GM23338 (cell line): ENCODE measurements at regions not wholly inside any gene's neighbourhood (a gene's known extent, or its start where the extent isn't known, plus 50 kb on each side); places are given as distances from the start of the nearest gene placed in this dataset.

Source experiments
- ATAC-seq: fragments of 200-7000 bp; cut with Tn5 transposase; 3 replicates; pipeline ENCODE4 v1.9.1; 2020
- DNase-seq: peaks from one replicate; pipeline ENCODE4 v3.0.0-alpha.2; 2015; ENCODE audit warnings: low spot score
- H2AFZ ChIP-seq: fragments of 200-600 bp; sonication (generic); 2 replicates; pipeline ENCODE4 v1.8.0; 2016; ENCODE audit warnings: antibody characterized with exemption, mild to moderate bottlenecking, moderate library complexity
- H3F3A ChIP-seq: fragments of 200-600 bp; sonication (generic); replicated peaks from 2 replicates; pipeline ENCODE4 v1.8.0; 2017; ENCODE audit warnings: antibody characterized with exemption, mixed run types, low read depth
- H3K27ac ChIP-seq: fragments of 200-600 bp; sonication (generic); 2 replicates; pipeline ENCODE4 v1.6.1; 2016; ENCODE audit warnings: low read depth
- H3K27me3 ChIP-seq: fragments of 200-600 bp; sonication (generic); 2 replicates; pipeline ENCODE4 v1.8.0; 2016; ENCODE audit warnings: mild to moderate bottlenecking, mixed run types, moderate library complexity; ENCODE audit not compliant: insufficient read depth
- H3K36me3 ChIP-seq: fragments of 200-600 bp; sonication (generic); 2 replicates; pipeline ENCODE4 v1.8.0; 2016; ENCODE audit warnings: mild to moderate bottlenecking; ENCODE audit not compliant: insufficient read depth
- H3K4me1 ChIP-seq: fragments of 200-600 bp; sonication (generic); 2 replicates; pipeline ENCODE4 v1.8.0; 2016; ENCODE audit warnings: mild to moderate bottlenecking, moderate library complexity; ENCODE audit not compliant: insufficient read depth
- H3K4me2 ChIP-seq: fragments of 200-600 bp; sonication (generic); 2 replicates; pipeline ENCODE4 v1.7.1; 2017; ENCODE audit warnings: mixed run types
- H3K4me3 ChIP-seq: fragments of 200-600 bp; sonication (generic); 2 replicates; pipeline ENCODE4 v1.6.1; 2016; ENCODE audit warnings: mixed run types
- H3K79me2 ChIP-seq: fragments of 200-600 bp; sonication (generic); replicated peaks from 2 replicates; pipeline ENCODE4 v1.8.0; 2017; ENCODE audit warnings: mild to moderate bottlenecking; ENCODE audit not compliant: insufficient read depth
- H3K9me2 ChIP-seq: fragments of 200-600 bp; sonication (generic); 2 replicates; pipeline ENCODE4 v1.8.0; 2017; ENCODE audit not compliant: insufficient read depth
- H4K20me1 ChIP-seq: fragments of 200-600 bp; sonication (generic); replicated peaks from 2 replicates; pipeline ENCODE4 v1.8.0; 2017; ENCODE audit warnings: mild to moderate bottlenecking; ENCODE audit not compliant: insufficient read depth
- H3K27ac Mint-ChIP-seq: 2 replicates; pipeline ENCODE4 v1.8.0; 2020; ENCODE audit warnings: inconsistent platforms, mild to moderate bottlenecking, moderate library complexity, mixed read lengths
- H3K27me3 Mint-ChIP-seq: 3 replicates; pipeline ENCODE4 v1.8.0; 2022; ENCODE audit warnings: low read depth, mild to moderate bottlenecking, moderate library complexity, mixed read lengths, inconsistent platforms; ENCODE audit not compliant: insufficient read depth, poor library complexity
- H3K36me3 Mint-ChIP-seq: 3 replicates; pipeline ENCODE4 v1.8.0; 2021; ENCODE audit warnings: low read depth, mild to moderate bottlenecking, inconsistent platforms, moderate library complexity, mixed read lengths
- H3K4me1 Mint-ChIP-seq: 3 replicates; pipeline ENCODE4 v1.8.0; 2020; ENCODE audit warnings: mild to moderate bottlenecking, inconsistent platforms, mixed read lengths
- H3K4me3 Mint-ChIP-seq: 3 replicates; pipeline ENCODE4 v1.8.0; 2021; ENCODE audit warnings: moderate library complexity, mild to moderate bottlenecking, inconsistent platforms, mixed read lengths
- H3K9me3 Mint-ChIP-seq: 3 replicates; pipeline ENCODE4 v1.8.0; 2020; ENCODE audit warnings: moderate library complexity, mild to moderate bottlenecking, inconsistent platforms, mixed read lengths
- CREB1 ChIP-seq: fragments of 250-450 bp; sonication (Bioruptor Pico); IDR thresholded peaks from 2 replicates; pipeline ENCODE4 v1.5.0; 2020; ENCODE audit warnings: low read depth, mild to moderate bottlenecking, moderate library complexity
- CTCF ChIP-seq, 2 experiments: fragments of 200-600 bp in 1 of 2; sonication (generic) in 1 of 2; conservative IDR thresholded peaks; 2 replicates each; pipeline versions ENCODE4 v1.5.1 to v1.6.1; 2016 to 2017; ENCODE audit warnings: antibody characterized with exemption in 2 of 2, low read depth in 2 of 2, mild to moderate bottlenecking in 2 of 2, moderate library complexity in 1 of 2
- EZH2 ChIP-seq: fragments of 200-600 bp; sonication (generic); IDR thresholded peaks from one replicate; pipeline ENCODE4 v1.8.0; 2017; ENCODE audit warnings: antibody characterized with exemption, mild to moderate bottlenecking, low read depth; ENCODE audit not compliant: unreplicated experiment
- EZH2phosphoT487 ChIP-seq: fragments of 200-600 bp; sonication (generic); IDR thresholded peaks from one replicate; pipeline ENCODE4 v1.8.1; 2018; ENCODE audit warnings: antibody characterized with exemption; ENCODE audit not compliant: unreplicated experiment
- JUNB ChIP-seq: IDR thresholded peaks from one replicate; pipeline ENCODE4 v1.6.1; 2016; ENCODE audit warnings: antibody characterized with exemption; ENCODE audit not compliant: unreplicated experiment
- NANOG ChIP-seq: IDR thresholded peaks from 2 replicates; pipeline ENCODE4 v1.6.1; 2016; ENCODE audit warnings: antibody characterized with exemption, borderline replicate concordance
- POLR2AphosphoS5 ChIP-seq: IDR thresholded peaks from 2 replicates; pipeline ENCODE4 v1.6.1; 2016; ENCODE audit warnings: antibody characterized with exemption, low read depth
- STAT1 ChIP-seq: IDR thresholded peaks from one replicate; pipeline ENCODE4 v1.6.1; 2016; ENCODE audit warnings: antibody characterized with exemption; ENCODE audit not compliant: unreplicated experiment
- ZNF114 ChIP-seq: fragments of 250-450 bp; sonication (Bioruptor Pico); IDR thresholded peaks from 2 replicates; pipeline ENCODE4 v1.5.0; 2020; ENCODE audit warnings: mild to moderate bottlenecking, moderate library complexity
- ZNF331 ChIP-seq: fragments of 250-450 bp; sonication (Bioruptor Pico); IDR thresholded peaks from 2 replicates; pipeline ENCODE4 v1.5.0; 2020; ENCODE audit warnings: low read depth, mild to moderate bottlenecking, moderate library complexity
- TF ChIP-seq, protein P1 (sequence below): IDR thresholded peaks from 2 replicates; pipeline ENCODE4 v1.6.1; 2016; ENCODE audit warnings: antibody characterized with exemption
- TF ChIP-seq, protein P2 (sequence below): IDR thresholded peaks from one replicate; pipeline ENCODE4 v1.6.1; 2018; ENCODE audit warnings: antibody characterized with exemption; ENCODE audit not compliant: unreplicated experiment

- TF ChIP-seq, protein P1, sequence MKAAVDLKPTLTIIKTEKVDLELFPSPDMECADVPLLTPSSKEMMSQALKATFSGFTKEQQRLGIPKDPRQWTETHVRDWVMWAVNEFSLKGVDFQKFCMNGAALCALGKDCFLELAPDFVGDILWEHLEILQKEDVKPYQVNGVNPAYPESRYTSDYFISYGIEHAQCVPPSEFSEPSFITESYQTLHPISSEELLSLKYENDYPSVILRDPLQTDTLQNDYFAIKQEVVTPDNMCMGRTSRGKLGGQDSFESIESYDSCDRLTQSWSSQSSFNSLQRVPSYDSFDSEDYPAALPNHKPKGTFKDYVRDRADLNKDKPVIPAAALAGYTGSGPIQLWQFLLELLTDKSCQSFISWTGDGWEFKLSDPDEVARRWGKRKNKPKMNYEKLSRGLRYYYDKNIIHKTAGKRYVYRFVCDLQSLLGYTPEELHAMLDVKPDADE = no peak
- TF ChIP-seq CREB1 (CRISPR knock-in tag) = no peak
- no peak for TF ChIP-seq EZH2phosphoT487
These were observed 229.5 kb downstream of the MSX2 start (continued) for GRCh38 chr5:174953871-174954270.

- Histone ChIP-seq H3K79me2 (no peaks in the 10 kb centered on the region), H3K4me3 (no peak overlapping the region), H2AFZ (no peak overlapping the region), H3K27me3 (no peaks in the 10 kb centered on the region), H3K4me1 (no peaks in the 10 kb centered on the region), H3K9me2 (no peaks in the 10 kb centered on the region), H3K4me2 (no peak overlapping the region), H3F3A (no peaks in the 10 kb centered on the region), H3K27ac (no peak overlapping the region), H4K20me1 (no peaks in the 10 kb centered on the region), H3K36me3 (no peaks in the 10 kb centered on the region)
- peak; percentile 84 to 97 for TF ChIP-seq CTCF (conservative IDR thresholded peaks at IDR 0.05; ENCODE audit: low read depth in 2 of 2)
- TF ChIP-seq, protein P2, sequence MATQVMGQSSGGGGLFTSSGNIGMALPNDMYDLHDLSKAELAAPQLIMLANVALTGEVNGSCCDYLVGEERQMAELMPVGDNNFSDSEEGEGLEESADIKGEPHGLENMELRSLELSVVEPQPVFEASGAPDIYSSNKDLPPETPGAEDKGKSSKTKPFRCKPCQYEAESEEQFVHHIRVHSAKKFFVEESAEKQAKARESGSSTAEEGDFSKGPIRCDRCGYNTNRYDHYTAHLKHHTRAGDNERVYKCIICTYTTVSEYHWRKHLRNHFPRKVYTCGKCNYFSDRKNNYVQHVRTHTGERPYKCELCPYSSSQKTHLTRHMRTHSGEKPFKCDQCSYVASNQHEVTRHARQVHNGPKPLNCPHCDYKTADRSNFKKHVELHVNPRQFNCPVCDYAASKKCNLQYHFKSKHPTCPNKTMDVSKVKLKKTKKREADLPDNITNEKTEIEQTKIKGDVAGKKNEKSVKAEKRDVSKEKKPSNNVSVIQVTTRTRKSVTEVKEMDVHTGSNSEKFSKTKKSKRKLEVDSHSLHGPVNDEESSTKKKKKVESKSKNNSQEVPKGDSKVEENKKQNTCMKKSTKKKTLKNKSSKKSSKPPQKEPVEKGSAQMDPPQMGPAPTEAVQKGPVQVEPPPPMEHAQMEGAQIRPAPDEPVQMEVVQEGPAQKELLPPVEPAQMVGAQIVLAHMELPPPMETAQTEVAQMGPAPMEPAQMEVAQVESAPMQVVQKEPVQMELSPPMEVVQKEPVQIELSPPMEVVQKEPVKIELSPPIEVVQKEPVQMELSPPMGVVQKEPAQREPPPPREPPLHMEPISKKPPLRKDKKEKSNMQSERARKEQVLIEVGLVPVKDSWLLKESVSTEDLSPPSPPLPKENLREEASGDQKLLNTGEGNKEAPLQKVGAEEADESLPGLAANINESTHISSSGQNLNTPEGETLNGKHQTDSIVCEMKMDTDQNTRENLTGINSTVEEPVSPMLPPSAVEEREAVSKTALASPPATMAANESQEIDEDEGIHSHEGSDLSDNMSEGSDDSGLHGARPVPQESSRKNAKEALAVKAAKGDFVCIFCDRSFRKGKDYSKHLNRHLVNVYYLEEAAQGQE = no peak
- Mint-ChIP-seq H3K27ac (no peak overlapping the region), H3K4me1 (no peaks in the 10 kb centered on the region), H3K4me3 (no peak overlapping the region), H3K9me3 (no peaks in the 10 kb centered on the region), H3K27me3 (no peaks in the 10 kb centered on the region), H3K36me3 (no peaks in the 10 kb centered on the region)
- DNase-seq (peak; percentile 90), ATAC-seq (peak; percentile 99)
These were observed 226.9 kb downstream of the MSX2 start for GRCh38 chr5:174951151-174951780.

- Histone ChIP-seq H3K27ac (no peak overlapping the region), H4K20me1 (no peaks in the 10 kb centered on the region), H3K27me3 (no peaks in the 10 kb centered on the region), H3K79me2 (no peaks in the 10 kb centered on the region), H3F3A (no peaks in the 10 kb centered on the region), H2AFZ (no peak overlapping the region), H3K4me1 (no peaks in the 10 kb centered on the region), H3K36me3 (no peaks in the 10 kb centered on the region), H3K4me2 (no peak overlapping the region), H3K4me3 (no peak overlapping the region), H3K9me2 (no peaks in the 10 kb centered on the region)
- Mint-ChIP-seq H3K27ac (no peak overlapping the region), H3K36me3 (no peaks in the 10 kb centered on the region), H3K4me1 (no peaks in the 10 kb centered on the region), H3K9me3 (no peaks in the 10 kb centered on the region), H3K4me3 (no peak overlapping the region), H3K27me3 (no peaks in the 10 kb centered on the region)
- no peak for DNase-seq
- ATAC-seq = no peak
- TF ChIP-seq POLR2AphosphoS5 (no peak), STAT1 (no peak), JUNB (no peak), EZH2 (no peak), ZNF331 (CRISPR knock-in tag) (no peak), ZNF114 (CRISPR knock-in tag) (no peak), NANOG (no peak)
- TF ChIP-seq, protein P2 = no peak
- TF ChIP-seq, protein P1 = no peak
These were observed 223.2 kb downstream of the MSX2 start for GRCh38 chr5:174947548-174947947.
